ENCODE measurements at regions not wholly inside any gene's neighbourhood (a gene's known extent, or its start where the extent isn't known, plus 50 kb on each side); places are given as distances from the start of the nearest gene placed in this dataset.

DNA sequence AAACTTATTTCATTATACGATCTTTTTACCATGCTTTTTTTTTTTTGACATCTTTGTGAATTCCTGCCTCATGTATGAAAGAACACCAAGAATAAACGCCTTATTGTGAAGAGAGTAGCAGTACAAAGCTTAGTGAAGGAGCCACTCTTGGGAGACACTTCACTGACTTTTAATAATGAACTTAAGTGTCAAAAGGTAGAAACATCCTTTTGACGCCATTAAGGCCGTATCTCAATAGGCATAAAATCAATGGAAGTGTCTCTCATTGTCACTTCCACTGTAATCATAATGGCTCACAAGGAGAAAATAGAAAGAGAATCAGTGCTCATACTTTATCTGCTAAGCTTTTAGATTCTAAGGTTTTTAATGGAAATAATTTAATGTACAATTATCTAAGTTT lies 657.8 kb downstream of the DIPK2A start:
- Histone ChIP-seq H3K4me1 (ENCODE audit: control insufficient read depth, extremely low read depth, insufficient read depth, low read length) (no peaks in the 10 kb centered on the region), H3K9me1 (ENCODE audit: control insufficient read depth, extremely low read depth, insufficient read depth, low read length) (no peaks in the 10 kb centered on the region), H3K36me3 (ENCODE audit: control insufficient read depth in 2 of 2, extremely low read depth in 1 of 2, insufficient read depth in 2 of 2, low read length in 2 of 2) (no peaks in the 10 kb centered on the region), H3K9ac (ENCODE audit: control insufficient read depth, extremely low read depth, insufficient read depth, low read length) (no peak overlapping the region), H3K27ac (ENCODE audit: control insufficient read depth, insufficient read depth, low read length) (no peak overlapping the region), H3K4me3 (ENCODE audit: control insufficient read depth in 2 of 3, extremely low read depth in 1 of 3, insufficient read depth in 2 of 3, low read depth in 1 of 3, low read length in 3 of 3) (no peak overlapping the region), H3K9me3 (ENCODE audit: control insufficient read depth, low read depth, low read length) (no peaks in the 10 kb centered on the region), H3K27me3 (ENCODE audit: control insufficient read depth, extremely low read depth, insufficient read depth, low read length) (no peaks in the 10 kb centered on the region), H3K4me2 (ENCODE audit: control insufficient read depth, extremely low read depth, insufficient read depth, low read depth, low read length) (no peak overlapping the region), H2AFZ (ENCODE audit: control insufficient read depth, low read length) (no peak overlapping the region), H3K79me2 (ENCODE audit: control insufficient read depth, insufficient read depth, low read length) (no peaks in the 10 kb centered on the region), H4K20me1 (ENCODE audit: control insufficient read depth, extremely low read depth, insufficient read depth, low read length) (no peaks in the 10 kb centered on the region)
- dilution Hi-C loops (cut with MboI; ENCODE audit: extremely low pct_ligation_motif_present, low sequenced_read_pairs): no loop called here
- no peak for FAIRE-seq
- no peak for DNase-seq (ENCODE audit: low read depth, low spot score)
- TF ChIP-seq EZH2 (IDR thresholded peaks at IDR 0.05; ENCODE audit: low read length): no peak
- TF ChIP-seq, protein P1, sequence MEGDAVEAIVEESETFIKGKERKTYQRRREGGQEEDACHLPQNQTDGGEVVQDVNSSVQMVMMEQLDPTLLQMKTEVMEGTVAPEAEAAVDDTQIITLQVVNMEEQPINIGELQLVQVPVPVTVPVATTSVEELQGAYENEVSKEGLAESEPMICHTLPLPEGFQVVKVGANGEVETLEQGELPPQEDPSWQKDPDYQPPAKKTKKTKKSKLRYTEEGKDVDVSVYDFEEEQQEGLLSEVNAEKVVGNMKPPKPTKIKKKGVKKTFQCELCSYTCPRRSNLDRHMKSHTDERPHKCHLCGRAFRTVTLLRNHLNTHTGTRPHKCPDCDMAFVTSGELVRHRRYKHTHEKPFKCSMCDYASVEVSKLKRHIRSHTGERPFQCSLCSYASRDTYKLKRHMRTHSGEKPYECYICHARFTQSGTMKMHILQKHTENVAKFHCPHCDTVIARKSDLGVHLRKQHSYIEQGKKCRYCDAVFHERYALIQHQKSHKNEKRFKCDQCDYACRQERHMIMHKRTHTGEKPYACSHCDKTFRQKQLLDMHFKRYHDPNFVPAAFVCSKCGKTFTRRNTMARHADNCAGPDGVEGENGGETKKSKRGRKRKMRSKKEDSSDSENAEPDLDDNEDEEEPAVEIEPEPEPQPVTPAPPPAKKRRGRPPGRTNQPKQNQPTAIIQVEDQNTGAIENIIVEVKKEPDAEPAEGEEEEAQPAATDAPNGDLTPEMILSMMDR (optimal IDR thresholded peaks at IDR 0.05 in 1 of 3, IDR thresholded peaks at IDR 0.05 in 1 of 3, conservative IDR thresholded peaks at IDR 0.05 in 1 of 3; ENCODE audit: extremely low read depth in 1 of 3, insufficient read depth in 2 of 3, low read length in 3 of 3): no peak

DNA sequence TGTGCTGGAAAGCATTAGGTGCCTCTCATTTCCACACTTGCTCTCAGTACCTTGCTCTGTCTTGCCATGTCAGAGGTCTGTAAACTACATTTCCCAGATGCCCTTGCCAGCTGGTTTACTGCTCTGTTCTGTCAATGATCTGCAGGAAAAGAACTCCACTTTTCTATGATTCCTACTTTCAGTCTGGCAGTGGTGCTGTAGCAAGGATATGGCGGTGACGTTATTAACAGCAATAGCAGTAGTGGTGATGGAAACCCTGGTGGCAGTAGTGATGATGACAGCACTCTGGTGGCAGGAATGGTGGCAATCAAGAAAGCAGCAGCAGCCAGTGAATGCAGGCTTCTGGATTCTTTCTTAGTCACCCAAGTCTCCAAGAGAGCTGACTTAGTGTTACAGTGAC lies 665.2 kb downstream of the DIPK2A start:
- dilution Hi-C loops (cut with MboI; ENCODE audit: extremely low pct_ligation_motif_present, low sequenced_read_pairs): no loop called here
- Histone ChIP-seq H4K20me1 (ENCODE audit: control insufficient read depth, extremely low read depth, insufficient read depth, low read length) (no peaks in the 10 kb centered on the region), H3K4me2 (ENCODE audit: control insufficient read depth, extremely low read depth, insufficient read depth, low read depth, low read length) (no peak overlapping the region), H3K9ac (ENCODE audit: control insufficient read depth, extremely low read depth, insufficient read depth, low read length) (no peak overlapping the region), H3K4me3 (ENCODE audit: control insufficient read depth in 2 of 3, extremely low read depth in 1 of 3, insufficient read depth in 2 of 3, low read depth in 1 of 3, low read length in 3 of 3) (no peak overlapping the region), H3K9me1 (ENCODE audit: control insufficient read depth, extremely low read depth, insufficient read depth, low read length) (no peaks in the 10 kb centered on the region), H3K4me1 (ENCODE audit: control insufficient read depth, extremely low read depth, insufficient read depth, low read length) (no peaks in the 10 kb centered on the region), H3K27ac (ENCODE audit: control insufficient read depth, insufficient read depth, low read length) (no peak overlapping the region), H3K9me3 (ENCODE audit: control insufficient read depth, low read depth, low read length) (no peaks in the 10 kb centered on the region), H2AFZ (ENCODE audit: control insufficient read depth, low read length) (no peak overlapping the region), H3K27me3 (ENCODE audit: control insufficient read depth, extremely low read depth, insufficient read depth, low read length) (no peaks in the 10 kb centered on the region), H3K36me3 (ENCODE audit: control insufficient read depth in 2 of 2, extremely low read depth in 1 of 2, insufficient read depth in 2 of 2, low read length in 2 of 2) (no peaks in the 10 kb centered on the region), H3K79me2 (ENCODE audit: control insufficient read depth, insufficient read depth, low read length) (no peaks in the 10 kb centered on the region)
- TF ChIP-seq, protein P1 (optimal IDR thresholded peaks at IDR 0.05 in 1 of 3, IDR thresholded peaks at IDR 0.05 in 1 of 3, conservative IDR thresholded peaks at IDR 0.05 in 1 of 3; ENCODE audit: extremely low read depth in 1 of 3, insufficient read depth in 2 of 3, low read length in 3 of 3): no peak
- no peak for TF ChIP-seq EZH2 (IDR thresholded peaks at IDR 0.05; ENCODE audit: low read length)
- FAIRE-seq (no peak), DNase-seq (ENCODE audit: low read depth, low spot score) (no peak)
